ENCODE measurements at regions not wholly inside any gene's neighbourhood (a gene's known extent, or its start where the extent isn't known, plus 50 kb on each side); places are given as distances from the start of the nearest gene placed in this dataset.
A peak's percentile ranks its signal among the peaks of the same experiment; 100 is the strongest.

DNA sequence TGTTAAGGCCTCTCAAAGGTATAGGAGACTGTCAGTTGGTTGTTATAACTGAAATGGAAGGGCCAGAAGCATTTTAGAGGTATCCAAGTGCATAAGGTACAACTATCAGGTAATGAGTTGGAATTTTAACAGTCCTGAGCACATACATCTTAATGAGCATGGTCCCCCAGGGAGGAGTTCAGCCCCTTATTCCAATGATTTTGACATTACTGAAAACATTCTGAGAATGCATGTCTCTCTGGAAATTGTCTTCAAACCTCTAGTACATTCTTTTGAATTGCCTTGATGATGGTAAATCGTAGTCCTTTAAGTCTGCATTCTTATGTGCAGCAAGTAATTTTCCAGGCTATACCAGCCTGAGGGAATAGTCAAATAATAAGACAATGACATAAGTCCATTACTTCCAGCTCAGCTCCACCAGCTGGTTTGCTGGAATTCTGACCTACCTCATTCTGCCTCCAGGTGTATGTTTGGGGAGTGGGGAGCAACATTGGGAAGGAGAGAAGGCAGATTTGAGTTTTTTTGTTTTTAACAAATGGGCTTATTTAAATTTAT is 239.2 kb downstream of the MSRB3 start:
- no CpG with 5 or more reads among the region's 1 CpG for WGBS, 2 experiments (ENCODE audit: insufficient coverage in 2 of 2)
- Histone ChIP-seq H3K27ac (ENCODE audit: low read depth, low read length, severe bottlenecking) (no peak overlapping the region), H3K9me3 (ENCODE audit: control insufficient read depth, low read length) (no peaks in the 10 kb centered on the region), H3K4me1 (ENCODE audit: control insufficient read depth, insufficient read depth, low read length, poor library complexity, severe bottlenecking) (peaks cover 17% of the 10 kb centered on the region), H3K36me3 (ENCODE audit: control insufficient read depth, insufficient read depth, low read length) (no peaks in the 10 kb centered on the region), H3K4me3 (ENCODE audit: extremely low read depth, insufficient read depth, low read length, poor library complexity, severe bottlenecking) (no peak overlapping the region)

DNA sequence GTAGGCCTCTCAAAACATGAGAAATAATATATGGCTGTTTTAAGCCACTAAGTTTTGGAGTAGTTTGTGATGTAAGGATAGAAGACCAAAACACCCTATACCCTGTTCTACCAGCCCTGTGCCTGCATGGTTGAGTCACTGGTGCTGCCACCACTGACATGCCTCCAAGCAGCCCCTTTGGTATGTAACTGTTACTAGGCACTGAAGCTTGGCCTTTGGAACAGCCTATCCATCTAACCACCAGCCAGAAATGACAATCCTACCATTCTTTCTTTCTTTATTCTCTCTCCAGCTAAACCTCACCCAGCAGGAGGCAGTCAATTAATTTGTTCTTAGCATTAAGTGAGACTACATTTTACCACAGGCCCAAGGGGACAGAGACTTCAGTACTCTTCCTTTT is 240.3 kb downstream of the MSRB3 start:
- H3K4me1 ChIP-seq (ENCODE audit: control insufficient read depth, insufficient read depth, low read length, poor library complexity, severe bottlenecking), result peaks cover 17% of the 10 kb centered on the region
- no peaks in the 10 kb centered on the region for H3K36me3 ChIP-seq (ENCODE audit: control insufficient read depth, insufficient read depth, low read length)
- no peak overlapping the region for H3K4me3 ChIP-seq (ENCODE audit: extremely low read depth, insufficient read depth, low read length, poor library complexity, severe bottlenecking)
- no peaks in the 10 kb centered on the region for H3K9me3 ChIP-seq (ENCODE audit: control insufficient read depth, low read length)
- H3K27ac ChIP-seq (ENCODE audit: low read depth, low read length, severe bottlenecking), result no peak overlapping the region

GRCh38 chr12:65520658-65521057 is 242.2 kb downstream of the MSRB3 start:
- Histone ChIP-seq H3K27ac (ENCODE audit: low read depth, low read length, severe bottlenecking) (no peak overlapping the region), H3K36me3 (ENCODE audit: control insufficient read depth, insufficient read depth, low read length) (no peaks in the 10 kb centered on the region), H3K4me1 (ENCODE audit: control insufficient read depth, insufficient read depth, low read length, poor library complexity, severe bottlenecking) (peaks cover 20% of the 10 kb centered on the region), H3K4me3 (ENCODE audit: extremely low read depth, insufficient read depth, low read length, poor library complexity, severe bottlenecking) (no peak overlapping the region), H3K9me3 (ENCODE audit: control insufficient read depth, low read length) (peaks cover 8% of the 10 kb centered on the region)
- whole genome bisulfite sequencing, 2 experiments (ENCODE audit: insufficient coverage in 2 of 2), result 75 to 100% methylated on average over 1 of the region's 1 CpG

GRCh38 chr12:65522956-65523860 is 244.7 kb downstream of the MSRB3 start:
- WGBS, 2 experiments (ENCODE audit: insufficient coverage in 2 of 2), result 77 to 80% methylated on average over 6 to 10 of the region's 12 CpGs
- H3K27ac ChIP-seq (ENCODE audit: low read depth, low read length, severe bottlenecking), result peak overlapping the region; percentile 94
- H3K4me1 ChIP-seq (ENCODE audit: control insufficient read depth, insufficient read depth, low read length, poor library complexity, severe bottlenecking), result peaks cover 26% of the 10 kb centered on the region
- H3K4me3 ChIP-seq (ENCODE audit: extremely low read depth, insufficient read depth, low read length, poor library complexity, severe bottlenecking), result no peak overlapping the region
- H3K36me3 ChIP-seq (ENCODE audit: control insufficient read depth, insufficient read depth, low read length), result no peaks in the 10 kb centered on the region
- peaks cover 11% of the 10 kb centered on the region for H3K9me3 ChIP-seq (ENCODE audit: control insufficient read depth, low read length)

DNA sequence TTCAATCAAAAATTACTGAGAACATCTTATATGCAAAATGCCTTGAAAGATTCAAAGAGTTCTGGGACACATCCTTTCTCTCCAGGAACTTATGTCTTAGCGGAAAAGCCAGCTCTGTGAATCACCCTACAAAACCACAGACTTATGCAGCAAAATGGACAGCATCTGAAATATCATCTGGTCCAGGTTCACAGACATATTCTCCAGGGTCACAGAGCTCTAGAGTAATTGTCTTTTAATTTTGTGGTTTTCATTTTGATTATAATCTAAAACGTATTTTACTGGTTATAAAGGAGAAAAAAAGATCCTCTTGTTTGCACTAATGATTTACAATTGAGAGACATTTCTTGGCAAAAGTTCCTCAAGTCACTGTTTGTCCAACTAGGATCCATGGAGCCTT is 246.2 kb downstream of the MSRB3 start:
- Histone ChIP-seq H3K36me3 (ENCODE audit: control insufficient read depth, insufficient read depth, low read length) (no peaks in the 10 kb centered on the region), H3K27ac (ENCODE audit: low read depth, low read length, severe bottlenecking) (no peak overlapping the region), H3K4me1 (ENCODE audit: control insufficient read depth, insufficient read depth, low read length, poor library complexity, severe bottlenecking) (peaks cover 28% of the 10 kb centered on the region), H3K4me3 (ENCODE audit: extremely low read depth, insufficient read depth, low read length, poor library complexity, severe bottlenecking) (no peak overlapping the region), H3K9me3 (ENCODE audit: control insufficient read depth, low read length) (peaks cover 20% of the 10 kb centered on the region)
- WGBS, 2 experiments (ENCODE audit: insufficient coverage in 2 of 2), result 100% methylated on average over 1 of the region's 2 CpGs; no CpG with 5 or more reads in 1 of the 2 experiments

DNA sequence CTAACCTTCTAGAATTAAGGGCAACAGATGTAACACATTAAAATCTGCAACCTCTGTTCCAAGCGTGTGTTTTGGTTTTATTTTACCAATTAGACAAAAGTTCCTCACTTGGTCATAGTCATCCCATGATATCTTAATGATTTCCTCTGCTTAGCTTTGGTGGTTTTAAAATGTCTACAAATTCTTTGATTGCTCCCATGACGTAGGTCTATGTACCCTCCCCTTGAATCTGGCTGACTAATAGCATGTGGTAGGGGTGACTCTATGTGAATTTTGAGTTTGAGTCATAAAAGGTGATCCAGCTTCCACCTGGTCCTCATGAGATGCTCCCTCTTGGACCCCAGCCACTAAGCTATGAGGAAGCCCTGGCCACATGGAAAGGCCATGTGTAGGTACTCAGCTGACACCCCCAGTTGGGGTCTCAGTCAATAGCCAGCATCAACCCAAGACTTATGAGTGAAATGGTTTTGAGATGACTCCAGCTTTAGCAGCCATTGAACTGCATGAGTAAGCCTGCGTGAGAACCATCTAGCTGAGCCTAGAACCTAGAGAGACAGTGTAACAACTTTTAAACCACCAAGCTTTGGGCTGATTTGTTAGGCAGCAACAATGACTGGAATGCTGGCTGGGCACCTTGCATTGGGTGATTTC is 247.1 kb downstream of the MSRB3 start:
- WGBS, 2 experiments (ENCODE audit: insufficient coverage in 2 of 2), result 85 to 91% methylated on average over 2 to 3 of the region's 3 CpGs

GRCh38 chr12:65526311-65526710 is 247.8 kb downstream of the MSRB3 start:
- Histone ChIP-seq H3K4me1 (ENCODE audit: control insufficient read depth, insufficient read depth, low read length, poor library complexity, severe bottlenecking) (peaks cover 29% of the 10 kb centered on the region), H3K36me3 (ENCODE audit: control insufficient read depth, insufficient read depth, low read length) (no peaks in the 10 kb centered on the region), H3K4me3 (ENCODE audit: extremely low read depth, insufficient read depth, low read length, poor library complexity, severe bottlenecking) (no peak overlapping the region), H3K9me3 (ENCODE audit: control insufficient read depth, low read length) (peaks cover 20% of the 10 kb centered on the region), H3K27ac (ENCODE audit: low read depth, low read length, severe bottlenecking) (no peak overlapping the region)
- 100% methylated on average over 2 of the region's 2 CpGs; no CpG with 5 or more reads in 1 of the 2 experiments for WGBS, 2 experiments (ENCODE audit: insufficient coverage in 2 of 2)

More for the DNA sequence above, 247.1 kb downstream of the MSRB3 start:
- Histone ChIP-seq H3K4me3 (ENCODE audit: extremely low read depth, insufficient read depth, low read length, poor library complexity, severe bottlenecking) (no peak overlapping the region), H3K9me3 (ENCODE audit: control insufficient read depth, low read length) (peaks cover 20% of the 10 kb centered on the region), H3K27ac (ENCODE audit: low read depth, low read length, severe bottlenecking) (no peak overlapping the region), H3K4me1 (ENCODE audit: control insufficient read depth, insufficient read depth, low read length, poor library complexity, severe bottlenecking) (peaks cover 29% of the 10 kb centered on the region), H3K36me3 (ENCODE audit: control insufficient read depth, insufficient read depth, low read length) (no peaks in the 10 kb centered on the region)

DNA sequence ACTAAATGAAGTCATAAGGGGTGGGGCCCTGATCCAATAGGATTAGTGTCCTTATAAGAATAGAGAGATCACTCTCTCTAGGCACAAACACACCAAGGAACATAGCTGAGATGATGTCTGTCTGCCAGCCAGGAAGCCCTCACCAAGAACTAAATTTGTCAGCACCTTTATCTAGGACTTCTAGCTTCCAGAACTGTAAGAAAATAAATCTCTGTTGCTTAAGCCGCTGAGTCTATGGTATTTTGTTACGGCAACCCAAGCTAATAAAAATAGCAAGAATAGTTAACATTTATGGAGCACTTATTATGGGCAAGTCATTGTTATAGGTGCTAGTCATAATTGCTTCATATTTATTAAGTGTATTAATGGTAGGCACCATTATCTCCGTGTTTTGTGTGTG is 249.6 kb downstream of the MSRB3 start:
- H3K4me1 ChIP-seq (ENCODE audit: control insufficient read depth, insufficient read depth, low read length, poor library complexity, severe bottlenecking), result peaks cover 29% of the 10 kb centered on the region
- H3K9me3 ChIP-seq (ENCODE audit: control insufficient read depth, low read length), result peaks cover 20% of the 10 kb centered on the region
- 93% methylated on average over 2 of the region's 3 CpGs; no CpG with 5 or more reads in 1 of the 2 experiments for WGBS, 2 experiments (ENCODE audit: insufficient coverage in 2 of 2)
- H3K4me3 ChIP-seq (ENCODE audit: extremely low read depth, insufficient read depth, low read length, poor library complexity, severe bottlenecking), result no peak overlapping the region
- no peak overlapping the region for H3K27ac ChIP-seq (ENCODE audit: low read depth, low read length, severe bottlenecking)
- no peaks in the 10 kb centered on the region for H3K36me3 ChIP-seq (ENCODE audit: control insufficient read depth, insufficient read depth, low read length)

GRCh38 chr12:65529106-65529505 is 250.6 kb downstream of the MSRB3 start:
- H3K36me3 ChIP-seq (ENCODE audit: control insufficient read depth, insufficient read depth, low read length), result no peaks in the 10 kb centered on the region
- H3K4me1 ChIP-seq (ENCODE audit: control insufficient read depth, insufficient read depth, low read length, poor library complexity, severe bottlenecking), result peaks cover 36% of the 10 kb centered on the region
- peaks cover 18% of the 10 kb centered on the region for H3K9me3 ChIP-seq (ENCODE audit: control insufficient read depth, low read length)
- no peak overlapping the region for H3K4me3 ChIP-seq (ENCODE audit: extremely low read depth, insufficient read depth, low read length, poor library complexity, severe bottlenecking)
- WGBS, 2 experiments (ENCODE audit: insufficient coverage in 2 of 2), result 100% methylated on average over 1 of the region's 2 CpGs; no CpG with 5 or more reads in 1 of the 2 experiments
- no peak overlapping the region for H3K27ac ChIP-seq (ENCODE audit: low read depth, low read length, severe bottlenecking)

- WGBS, 2 experiments (ENCODE audit: insufficient coverage in 2 of 2), result 95 to 100% methylated on average over 7 of the region's 7 CpGs
- Histone ChIP-seq H3K4me3 (ENCODE audit: extremely low read depth, insufficient read depth, low read length, poor library complexity, severe bottlenecking) (no peak overlapping the region), H3K36me3 (ENCODE audit: control insufficient read depth, insufficient read depth, low read length) (no peaks in the 10 kb centered on the region), H3K27ac (ENCODE audit: low read depth, low read length, severe bottlenecking) (no peak overlapping the region), H3K4me1 (ENCODE audit: control insufficient read depth, insufficient read depth, low read length, poor library complexity, severe bottlenecking) (peaks cover 38% of the 10 kb centered on the region), H3K9me3 (ENCODE audit: control insufficient read depth, low read length) (peaks cover 12% of the 10 kb centered on the region)
These were observed 251.4 kb downstream of the MSRB3 start for GRCh38 chr12:65529771-65530435.
